Adipose tissue (tissue), 3 donors: ENCODE measurements at regions not wholly inside any gene's neighbourhood (a gene's known extent, or its start where the extent isn't known, plus 50 kb on each side); places are given as distances from the start of the nearest gene placed in this dataset.
"Not testable (repeated sequence)": the region's sequence is repeated elsewhere in the genome, so short reads cannot be mapped to it uniquely, and the experiment has no call there.

Experiments used
- H3K27ac ChIP-seq: one replicate; pipeline ENCODE4 v1.5.1; 2013; ENCODE audit warnings: low read depth, low read length
- WGBS, 3 donors: extraction: QIAGEN DNeasy Blood & Tissue Kit; methylation state at CpG; one replicate each; pipeline ENCODE4 v1.1.7; 2013; 5-methylcytosine and 5-hydroxymethylcytosine counted together
- donor health status: healthy with polysubstance abuse.
- donor health status: Bipolar disorder and iron deficiency.
- donor health status: healthy.

DNA sequence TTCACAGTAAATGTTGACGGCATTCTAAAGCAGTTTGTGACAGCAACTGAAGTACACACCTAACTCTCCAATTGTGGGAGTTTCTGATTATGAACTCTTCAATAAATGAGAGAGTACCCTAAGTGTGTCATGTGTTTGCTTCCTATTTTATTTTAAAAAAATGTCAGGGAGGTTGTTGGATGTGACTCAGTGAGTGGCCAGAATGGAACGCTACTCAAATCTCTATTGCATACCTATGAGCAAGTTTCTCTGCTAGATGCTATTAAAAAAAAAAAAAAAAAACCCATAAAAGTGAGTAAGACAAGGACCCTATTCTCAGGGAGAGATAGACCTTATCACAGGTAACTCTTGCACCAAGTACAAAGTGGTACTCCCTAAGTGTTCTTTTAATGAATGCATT, 256.6 kb downstream of the BTG1 start:
- 94 to 100% (median 95%) methylated on average over 2 of the region's 2 CpGs for WGBS, 3 donors
- H3K27ac ChIP-seq, result no peak overlapping the region

DNA sequence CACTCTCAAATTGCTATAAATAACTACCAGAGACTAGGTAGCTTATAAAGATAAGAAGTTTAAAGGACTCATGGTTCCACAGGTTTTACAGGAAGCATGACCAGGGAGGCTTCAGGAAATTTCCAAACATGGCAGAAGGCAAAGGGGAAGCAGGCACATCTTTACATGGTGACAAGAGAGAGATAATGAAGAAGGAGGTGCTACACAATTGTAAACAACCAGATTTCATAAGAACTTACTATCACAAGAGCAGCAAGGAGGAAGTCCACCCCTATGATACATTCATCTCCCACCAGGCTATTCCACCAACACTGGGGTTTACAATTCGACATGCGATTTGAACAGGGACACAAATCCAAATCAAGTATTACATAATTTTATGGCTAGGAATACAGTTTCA, 257.7 kb downstream of the BTG1 start:
- H3K27ac ChIP-seq, result no peak overlapping the region
- 87 to 97% (median 95%) methylated on average over 2 of the region's 2 CpGs for WGBS, 3 donors

DNA sequence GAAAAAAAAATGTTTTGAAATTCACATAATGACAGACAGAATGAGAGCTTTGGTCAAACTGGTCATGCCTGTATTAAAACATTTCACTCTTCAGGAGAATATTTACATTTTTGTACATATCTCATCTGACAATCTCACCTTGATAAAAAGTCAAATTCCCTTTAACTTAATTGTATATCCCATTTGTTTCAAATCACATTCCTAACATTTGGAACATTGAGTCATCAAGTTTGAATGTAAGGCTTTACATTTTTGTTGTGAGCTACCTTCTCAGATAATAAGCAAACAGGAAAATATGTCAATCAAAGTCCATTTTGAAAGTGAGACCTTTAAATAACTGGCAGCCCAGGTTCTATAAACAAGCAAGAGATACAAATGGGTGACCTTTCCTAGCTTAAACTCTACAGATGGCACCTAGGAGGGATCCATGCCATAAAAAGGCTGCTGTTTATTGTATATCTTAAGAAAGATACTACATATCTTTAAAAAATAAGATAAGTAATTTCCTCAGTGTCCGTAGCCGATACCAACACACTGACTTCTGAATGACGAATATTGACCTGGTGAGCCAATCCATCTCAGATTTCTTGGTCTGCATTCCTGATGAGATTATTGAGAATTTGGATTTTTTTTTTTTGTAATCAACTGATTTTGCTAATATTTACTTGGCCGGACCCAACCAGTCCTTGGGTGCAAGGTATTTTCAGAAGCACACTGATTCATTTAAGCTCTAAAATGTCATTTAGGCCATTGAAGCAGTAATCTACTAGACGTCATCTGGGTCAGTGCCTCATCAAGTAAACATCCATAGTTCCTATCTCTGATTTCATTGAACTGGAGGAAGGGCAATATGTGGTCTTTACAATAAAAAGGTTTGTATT, 259.6 kb downstream of the BTG1 start:
- H3K27ac ChIP-seq, result no peak overlapping the region
- 50 to 96% (median 93%) methylated on average over 5 of the region's 5 CpGs for WGBS, 3 donors

DNA sequence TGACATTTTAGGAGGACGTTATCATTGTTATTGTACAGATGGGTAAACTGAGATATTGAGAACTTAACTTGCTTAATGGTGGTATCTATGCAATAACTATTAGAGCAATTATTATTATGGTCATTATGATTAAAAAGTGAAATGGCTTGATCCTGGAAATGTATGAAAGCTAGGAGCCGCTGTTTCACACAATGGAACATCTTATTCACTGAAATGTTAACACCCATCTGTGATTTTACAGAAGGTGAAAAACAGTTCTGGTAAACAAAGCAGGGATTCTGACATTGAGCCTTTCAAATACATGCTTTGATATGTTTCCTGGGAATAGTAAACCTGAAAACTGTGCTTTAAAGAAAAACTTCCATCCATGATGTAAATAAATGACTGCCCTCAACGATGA, 261.4 kb downstream of the BTG1 start:
- H3K27ac ChIP-seq, result no peak overlapping the region
- 85 to 89% (median 88%) methylated on average over 3 of the region's 3 CpGs for WGBS, 3 donors

DNA sequence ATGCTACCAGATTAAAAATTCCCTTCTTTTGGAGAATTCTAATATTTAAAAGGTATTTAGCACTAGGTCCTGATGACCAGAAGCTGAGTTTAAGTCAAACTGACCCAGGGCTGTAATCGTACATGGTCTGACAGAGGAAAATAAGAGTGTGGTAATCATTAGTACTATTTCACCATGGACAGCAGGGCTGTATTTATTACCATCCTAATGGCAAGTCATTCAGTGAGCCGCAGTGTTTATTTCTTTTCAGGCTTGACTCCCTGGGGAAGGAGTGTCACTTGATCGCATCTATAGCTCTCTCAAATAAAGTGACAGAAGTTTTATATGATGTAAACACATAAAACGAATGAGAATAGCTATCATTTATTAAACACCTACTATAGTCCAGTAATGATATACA, 261.8 kb downstream of the BTG1 start:
- no peak overlapping the region for H3K27ac ChIP-seq
- 75 to 79% (median 77%) methylated on average over 4 of the region's 4 CpGs for WGBS, 3 donors

DNA sequence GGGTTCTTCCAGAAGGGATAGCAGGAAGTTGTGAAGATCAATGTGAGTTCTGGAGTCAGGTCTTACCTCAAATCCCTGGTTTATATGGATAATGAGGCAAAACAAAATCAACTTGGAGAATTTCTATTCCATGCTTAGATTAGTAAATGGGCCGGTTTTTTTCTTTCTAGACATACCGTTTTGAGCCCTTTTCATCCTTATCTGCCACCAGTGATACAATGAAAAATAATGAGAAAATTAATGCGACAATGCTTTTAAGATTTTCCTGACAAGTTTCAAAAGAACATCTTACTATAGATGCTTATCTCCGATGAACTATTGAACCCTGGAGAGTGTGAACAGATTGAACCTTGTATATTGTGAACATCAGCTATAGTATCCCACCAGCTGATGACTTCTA, 262.7 kb downstream of the BTG1 start:
- H3K27ac ChIP-seq, result no peak overlapping the region
- WGBS, 3 donors, result 78 to 91% (median 88%) methylated on average over 4 of the region's 4 CpGs

DNA sequence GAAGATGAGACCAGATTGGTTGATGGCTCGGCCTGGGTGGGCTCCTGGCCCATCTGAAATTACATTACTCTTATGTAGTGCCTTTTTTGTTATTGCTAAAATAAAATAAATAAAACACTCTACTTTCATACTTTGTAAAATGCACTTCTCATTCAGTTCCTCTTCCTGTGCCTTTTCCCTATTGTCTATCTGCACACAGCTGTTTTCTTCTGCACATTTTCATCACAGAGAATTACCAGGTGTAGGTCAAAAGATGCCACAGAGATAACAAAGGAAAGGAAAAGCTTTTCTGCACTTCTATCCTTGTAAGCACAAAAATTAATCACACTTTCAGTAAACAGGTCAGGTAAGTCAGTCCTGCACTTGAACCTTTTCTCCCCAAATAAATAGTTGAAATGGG, 265.1 kb downstream of the BTG1 start:
- no peak overlapping the region for H3K27ac ChIP-seq
- 92 to 98% (median 97%) methylated on average over 1 of the region's 1 CpG for WGBS, 3 donors

DNA sequence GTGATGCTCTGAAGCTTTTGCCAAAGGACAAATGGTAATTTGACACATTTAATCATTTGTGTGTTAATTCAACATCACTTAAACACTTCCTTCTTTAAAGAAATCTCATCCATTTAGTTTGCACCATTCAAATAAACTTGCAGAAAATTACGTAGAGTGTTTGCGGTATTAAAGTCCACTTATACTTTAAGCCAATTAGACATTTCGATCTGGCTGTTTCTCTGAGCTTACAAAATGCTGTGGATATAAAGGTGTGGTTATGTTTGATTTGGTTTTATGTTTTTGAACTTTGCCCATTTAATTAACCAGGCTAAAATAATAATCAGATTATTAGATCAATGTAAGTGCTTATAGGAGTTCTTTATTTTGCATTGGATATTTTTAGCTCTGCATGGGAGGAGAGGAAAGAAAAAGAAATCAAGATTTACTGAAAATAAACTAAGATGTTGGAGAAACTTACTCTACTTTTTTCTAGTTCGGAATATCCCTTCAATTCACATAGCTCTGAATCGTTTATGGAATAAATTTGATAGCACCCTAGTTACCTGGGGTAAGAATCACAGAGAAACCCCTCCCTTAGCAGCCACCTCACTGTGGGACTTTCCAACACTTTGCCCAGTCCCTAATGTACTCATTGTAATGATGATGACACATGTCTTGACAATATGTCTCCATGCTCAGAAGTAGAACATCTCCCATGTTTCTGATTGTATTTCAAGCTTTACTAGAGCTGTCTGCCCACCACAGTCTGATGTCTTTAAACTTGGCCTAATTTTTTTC, 268.0 kb downstream of the BTG1 start:
- WGBS, 3 donors, result 82 to 89% (median 88%) methylated on average over 5 of the region's 5 CpGs
- H3K27ac ChIP-seq, result no peak overlapping the region

DNA sequence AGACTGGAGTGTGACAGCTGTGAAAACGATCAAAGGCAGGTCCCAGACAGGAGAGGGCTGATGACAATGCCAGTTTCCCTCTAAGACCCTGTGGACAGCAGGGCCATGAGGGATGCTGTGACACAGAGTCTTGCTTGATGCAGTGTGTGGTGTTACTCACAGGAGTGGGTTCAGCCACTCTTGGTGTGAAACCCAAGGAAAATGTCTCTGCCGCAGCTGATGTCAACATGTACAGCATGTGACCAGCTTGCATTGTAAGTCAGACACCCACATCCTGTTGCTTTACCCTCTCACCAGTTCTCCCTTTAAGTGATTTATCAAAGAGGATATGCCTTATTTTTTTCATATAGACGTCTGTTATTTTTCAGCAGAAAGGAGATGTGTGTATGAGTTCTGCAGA, 268.6 kb downstream of the BTG1 start:
- 25 to 47% (median 29%) methylated on average over 3 of the region's 3 CpGs for WGBS, 3 donors
- no peak overlapping the region for H3K27ac ChIP-seq

DNA sequence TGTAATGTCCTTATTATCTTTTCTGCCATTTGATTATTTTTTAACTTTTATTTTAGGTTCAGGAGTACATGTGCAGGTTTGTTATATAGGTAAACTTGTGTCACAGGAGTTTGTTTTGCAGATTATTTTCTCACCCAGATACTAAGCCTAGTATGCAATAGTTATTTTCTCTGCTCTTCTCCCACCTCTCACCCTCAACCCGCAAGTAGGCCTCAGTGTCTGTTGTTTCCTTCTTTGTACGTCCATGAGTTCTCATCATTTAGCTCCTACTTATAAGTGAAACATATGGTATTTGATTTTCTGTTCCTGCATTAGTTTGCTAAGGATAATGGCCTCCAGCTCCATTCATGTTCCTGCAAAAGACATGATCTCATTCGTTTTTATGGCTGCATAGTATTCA, 270.0 kb downstream of the BTG1 start:
- not testable (repeated sequence) for H3K27ac ChIP-seq
- 89 to 94% (median 92%) methylated on average over 3 of the region's 3 CpGs for WGBS, 3 donors

DNA sequence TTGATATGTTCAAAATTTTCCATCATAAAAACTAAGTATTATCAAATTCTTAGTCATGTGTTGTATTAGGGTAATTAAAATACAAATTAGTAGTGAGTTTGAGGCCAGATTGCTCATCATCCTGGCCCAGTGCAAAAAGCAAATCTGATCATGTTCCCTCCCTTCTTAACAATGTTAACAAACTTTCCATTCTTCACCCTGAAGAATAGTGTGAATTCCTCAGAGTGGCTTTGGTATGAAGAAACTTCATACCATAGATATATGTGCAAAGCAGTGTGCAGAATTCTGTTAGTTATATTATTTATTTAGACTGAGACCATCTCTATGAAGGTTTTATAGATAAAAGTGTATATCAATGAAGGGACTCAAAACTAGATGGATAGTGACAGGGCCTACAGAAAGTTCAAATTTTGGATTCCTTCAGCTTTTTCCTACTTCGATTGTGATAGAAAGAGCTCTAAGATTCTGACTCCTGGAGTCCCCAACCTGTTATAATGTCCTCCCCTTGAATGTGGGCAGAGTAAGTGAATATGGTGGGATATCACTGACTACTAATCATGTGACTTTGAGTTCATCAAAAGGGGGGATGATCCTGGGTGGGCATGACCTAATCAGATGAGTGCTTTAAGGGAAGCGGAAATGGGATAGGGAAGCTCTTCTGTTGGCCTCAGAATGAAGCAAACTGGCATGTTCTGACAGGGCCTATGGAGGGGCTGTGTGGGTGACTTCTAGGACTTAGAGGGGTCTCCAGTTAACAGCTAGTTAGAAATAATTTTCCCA, 271.4 kb downstream of the BTG1 start:
- H3K27ac ChIP-seq, result no peak overlapping the region
- 95 to 100% (median 98%) methylated on average over 2 of the region's 2 CpGs for WGBS, 3 donors

DNA sequence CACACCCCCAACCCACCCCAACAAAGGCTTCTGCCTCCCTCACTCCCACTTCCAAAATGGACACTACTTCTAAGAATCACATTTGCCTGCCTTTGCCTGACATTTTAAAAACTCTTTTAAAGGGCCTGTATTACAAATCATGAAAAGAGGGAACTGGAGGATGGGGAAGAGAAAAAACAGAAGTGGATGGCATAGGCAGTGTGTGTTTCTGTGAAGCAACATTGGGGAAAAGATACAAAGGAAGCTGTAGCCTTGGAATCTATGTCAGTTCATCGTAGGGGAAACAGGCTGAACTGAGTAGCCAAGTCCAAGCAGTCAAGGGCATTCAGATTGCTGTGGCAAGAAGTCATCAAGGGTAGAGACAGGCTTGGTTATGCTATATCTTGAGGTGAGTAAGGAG, 273.9 kb downstream of the BTG1 start:
- no peak overlapping the region for H3K27ac ChIP-seq
- WGBS, 3 donors, result 43 to 50% (median 48%) methylated on average over 1 of the region's 1 CpG

DNA sequence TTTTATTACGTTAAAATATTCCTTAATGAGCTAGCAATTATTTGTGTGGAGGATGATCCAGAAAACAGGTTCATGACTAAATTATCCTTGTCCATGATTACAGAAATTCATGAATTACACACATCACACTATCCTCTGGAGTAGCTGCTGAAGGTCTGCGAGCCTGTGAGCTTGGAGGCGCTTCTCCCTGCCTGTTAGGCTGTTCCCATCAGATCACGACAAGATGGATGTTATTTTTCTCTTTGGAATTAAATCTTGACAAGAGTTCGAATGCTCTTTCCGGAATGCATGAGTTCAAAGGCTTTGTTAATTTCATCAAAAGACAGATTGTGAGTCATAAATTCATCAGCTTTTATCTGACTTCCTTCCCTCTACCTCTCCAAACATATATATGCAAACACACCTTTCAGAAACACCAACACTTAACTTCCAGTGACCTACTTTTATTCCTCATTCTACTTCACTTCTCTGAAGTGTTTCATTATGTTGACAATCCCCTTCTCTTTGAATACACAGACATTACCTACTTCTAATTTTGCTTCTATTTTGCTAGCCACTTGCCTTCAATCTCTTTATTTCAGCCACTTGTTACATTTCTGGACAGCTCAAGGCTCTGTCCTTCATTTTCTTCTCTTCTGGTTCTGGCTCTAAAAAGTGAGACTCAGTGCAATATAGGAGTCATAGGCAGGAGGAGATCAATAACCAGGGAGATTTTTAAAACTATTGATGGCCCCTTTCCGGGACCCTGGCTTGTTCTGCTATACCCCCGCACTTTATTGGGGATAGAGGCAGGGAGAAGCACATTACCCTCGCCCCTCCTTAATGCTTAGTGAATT, 274.6 kb downstream of the BTG1 start:
- 80 to 91% (median 89%) methylated on average over 9 of the region's 9 CpGs for WGBS, 3 donors
- no peak overlapping the region for H3K27ac ChIP-seq

DNA sequence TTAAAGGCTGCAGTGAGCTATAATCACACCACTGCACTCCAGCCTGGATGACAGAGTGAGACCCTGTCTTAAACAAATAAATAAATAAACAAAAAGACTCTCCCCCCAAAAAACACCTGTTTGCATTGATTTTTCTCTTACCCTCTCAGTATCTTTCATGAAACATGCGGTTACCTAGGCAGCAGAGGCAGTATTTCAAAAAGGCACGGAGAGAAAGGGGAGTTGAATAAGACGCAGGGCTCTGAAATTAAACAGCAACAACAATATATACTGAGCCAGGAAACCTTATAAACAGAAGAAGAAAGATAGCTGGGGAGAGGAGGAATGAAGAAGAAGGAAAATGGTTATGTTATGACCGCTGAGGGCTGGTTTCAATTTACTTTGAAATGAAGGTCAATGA, 277.6 kb downstream of the BTG1 start:
- 77 to 88% (median 84%) methylated on average over 4 of the region's 4 CpGs for WGBS, 3 donors
- H3K27ac ChIP-seq, result no peak overlapping the region

DNA sequence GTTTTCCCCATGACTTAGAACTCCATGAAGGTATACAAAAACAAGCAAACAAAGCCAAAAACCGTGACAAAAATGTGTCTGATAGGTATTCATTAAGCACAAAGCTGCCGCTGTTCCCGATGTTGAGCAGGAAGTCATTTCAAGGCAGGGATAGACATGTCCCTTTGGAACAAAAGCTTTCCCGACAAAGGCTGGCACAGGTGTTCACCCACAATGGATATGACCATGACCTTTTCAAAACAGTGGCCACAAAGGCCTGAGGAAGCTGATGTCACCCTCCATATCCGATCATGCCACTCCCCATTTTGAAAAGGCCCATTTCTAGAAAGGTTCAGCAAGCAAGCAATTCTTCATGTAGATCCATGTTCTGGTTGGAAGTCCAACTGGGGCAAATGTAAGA, 279.1 kb downstream of the BTG1 start:
- no peak overlapping the region for H3K27ac ChIP-seq
- WGBS, 3 donors, result 77 to 81% (median 79%) methylated on average over 5 of the region's 5 CpGs

DNA sequence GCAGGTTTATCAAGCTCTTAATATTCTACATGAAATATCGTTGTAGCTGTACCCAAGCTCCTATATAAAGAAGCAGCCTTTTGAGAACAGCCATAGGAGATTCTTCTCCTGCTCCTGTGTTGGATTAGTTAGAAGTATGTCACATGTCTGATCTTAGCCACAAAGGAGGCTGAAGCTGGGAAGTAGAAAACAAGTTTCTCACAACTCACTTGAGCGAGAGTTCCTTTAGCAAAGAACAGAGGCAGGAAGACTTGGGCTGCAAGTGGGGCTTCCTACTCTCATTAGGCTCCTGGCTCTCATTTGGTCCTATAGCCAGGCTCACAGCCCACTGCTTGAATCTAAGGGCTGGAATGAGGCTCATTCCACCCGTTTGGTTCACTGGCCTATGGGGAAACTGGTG, 281.9 kb downstream of the BTG1 start:
- 70 to 81% (median 78%) methylated on average over 3 of the region's 3 CpGs for WGBS, 3 donors
- H3K27ac ChIP-seq, result no peak overlapping the region

DNA sequence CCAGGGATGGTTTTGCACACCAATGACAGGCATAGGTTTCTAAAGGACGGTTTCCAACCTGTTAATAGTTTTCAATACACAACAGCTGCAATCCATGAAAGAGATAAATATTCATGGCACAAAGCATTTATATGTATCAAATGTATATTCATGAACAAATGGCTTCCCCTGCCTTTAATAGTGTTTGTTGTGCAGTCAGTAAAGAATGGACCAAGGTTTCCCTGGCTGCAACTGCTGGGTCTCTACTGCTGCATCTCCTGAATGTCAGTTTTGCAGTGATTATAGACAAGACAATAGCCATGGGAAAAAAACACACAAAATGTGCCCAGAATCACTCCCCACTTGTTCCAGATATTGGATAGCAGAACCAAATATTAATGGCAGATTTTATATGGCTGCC, 284.1 kb downstream of the BTG1 start:
- H3K27ac ChIP-seq, result no peak overlapping the region
- WGBS, 3 donors, result 83 to 94% (median 85%) methylated on average over 1 of the region's 1 CpG

DNA sequence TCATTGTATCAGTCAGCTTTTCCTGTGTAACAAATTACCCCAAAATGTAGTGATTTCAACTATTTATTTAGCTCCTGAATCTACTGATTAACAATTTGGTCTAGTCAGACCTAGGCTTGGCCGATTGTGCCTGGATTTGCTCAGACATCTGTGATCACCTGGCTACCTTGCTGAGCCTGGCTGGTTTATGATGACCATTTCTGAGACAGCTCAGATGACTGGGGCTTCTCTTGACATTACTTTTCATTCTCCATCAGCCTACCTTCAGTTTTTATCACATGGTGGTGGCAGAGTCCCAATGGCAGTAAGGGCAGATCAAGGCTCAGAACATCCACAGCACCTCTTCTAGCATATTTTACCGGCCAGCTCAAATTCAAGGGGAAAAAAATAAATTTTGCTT, 286.3 kb downstream of the BTG1 start:
- no peak overlapping the region for H3K27ac ChIP-seq
- 92 to 93% (median 92%) methylated on average over 2 of the region's 2 CpGs for WGBS, 3 donors
